ENCODE measurements at regions not wholly inside any gene's neighbourhood (a gene's known extent, or its start where the extent isn't known, plus 50 kb on each side); places are given as distances from the start of the nearest gene placed in this dataset.

- Histone ChIP-seq H3K27me3 (ENCODE audit: insufficient read depth, low read depth, severe bottlenecking) (no peaks in the 10 kb centered on the region), H3K9me3 (ENCODE audit: severe bottlenecking) (peaks cover 9% of the 10 kb centered on the region), H3K27ac (no peak overlapping the region), H3K4me3 (ENCODE audit: low read depth, low read length) (no peak overlapping the region), H3K36me3 (no peaks in the 10 kb centered on the region)
- no peak for TF ChIP-seq CTCF (IDR thresholded peaks at IDR 0.05; ENCODE audit: low read depth, low read length)
- DNase-seq = no peak
These were observed 344.0 kb downstream of the HLX start for GRCh38 chr1:221223281-221223680.

DNA sequence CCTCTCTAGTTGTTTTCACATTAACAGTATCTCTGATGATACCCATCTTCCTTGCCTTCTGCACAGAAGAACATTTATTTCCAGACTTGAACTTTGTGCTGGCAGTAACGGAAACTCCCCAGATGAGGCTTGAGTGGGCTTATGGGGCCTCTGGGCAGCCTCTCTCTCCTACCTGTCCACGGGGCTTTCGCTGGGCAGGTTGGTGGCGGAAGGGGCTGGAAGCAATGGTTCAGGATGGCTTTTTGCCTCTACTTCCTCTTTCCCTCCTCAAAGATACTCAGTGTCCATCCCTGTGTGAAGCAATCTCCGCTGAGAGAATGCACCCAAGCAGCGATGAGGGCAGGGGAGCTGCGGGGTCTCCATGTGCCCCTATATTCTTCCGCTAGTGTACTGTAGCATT is 348.2 kb downstream of the HLX start:
- H3K36me3 ChIP-seq = no peaks in the 10 kb centered on the region
- H3K27ac ChIP-seq = no peak overlapping the region
- peaks cover 9% of the 10 kb centered on the region for H3K9me3 ChIP-seq (ENCODE audit: severe bottlenecking)
- no peaks in the 10 kb centered on the region for H3K27me3 ChIP-seq (ENCODE audit: insufficient read depth, low read depth, severe bottlenecking)
- no peak for DNase-seq
- H3K4me3 ChIP-seq (ENCODE audit: low read depth, low read length) = no peak overlapping the region
- TF ChIP-seq CTCF (IDR thresholded peaks at IDR 0.05; ENCODE audit: low read depth, low read length) = no peak

GRCh38 chr1:221227872-221228337 is 348.7 kb downstream of the HLX start:
- Histone ChIP-seq H3K27ac (no peak overlapping the region), H3K4me3 (ENCODE audit: low read depth, low read length) (no peak overlapping the region), H3K27me3 (ENCODE audit: insufficient read depth, low read depth, severe bottlenecking) (no peaks in the 10 kb centered on the region), H3K36me3 (no peaks in the 10 kb centered on the region), H3K9me3 (ENCODE audit: severe bottlenecking) (peaks cover 5% of the 10 kb centered on the region)
- no peak for TF ChIP-seq CTCF (IDR thresholded peaks at IDR 0.05; ENCODE audit: low read depth, low read length)
- no peak for DNase-seq

- TF ChIP-seq CTCF (IDR thresholded peaks at IDR 0.05; ENCODE audit: low read depth, low read length) = no peak
- Histone ChIP-seq H3K9me3 (ENCODE audit: severe bottlenecking) (peaks cover 3% of the 10 kb centered on the region), H3K27ac (no peak overlapping the region), H3K27me3 (ENCODE audit: insufficient read depth, low read depth, severe bottlenecking) (no peaks in the 10 kb centered on the region), H3K36me3 (no peaks in the 10 kb centered on the region), H3K4me3 (ENCODE audit: low read depth, low read length) (no peak overlapping the region)
- DNase-seq = no peak
These were observed 349.4 kb downstream of the HLX start for GRCh38 chr1:221228594-221228993.

DNA sequence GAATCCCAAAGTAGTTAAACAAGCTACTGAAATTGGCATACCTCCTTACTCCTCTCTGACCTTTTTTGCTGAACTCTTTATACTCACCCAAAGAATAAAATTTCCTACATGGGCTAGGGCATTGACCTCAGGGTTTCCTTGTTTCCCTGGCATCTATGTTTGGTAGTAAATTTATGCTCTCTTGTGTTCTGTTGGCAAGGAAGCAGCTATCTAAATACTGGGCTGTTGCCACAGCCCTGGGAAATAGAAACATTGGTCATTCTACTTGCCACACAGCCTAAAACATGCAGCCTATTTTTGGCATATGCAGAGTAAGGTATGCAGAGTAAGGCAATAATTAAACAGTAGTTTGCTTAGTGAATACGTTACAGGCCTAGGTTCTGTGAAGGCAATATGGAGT is 351.4 kb downstream of the HLX start:
- TF ChIP-seq CTCF (IDR thresholded peaks at IDR 0.05; ENCODE audit: low read depth, low read length) = no peak
- no peak for DNase-seq
- H3K9me3 ChIP-seq (ENCODE audit: severe bottlenecking) = no peaks in the 10 kb centered on the region
- no peaks in the 10 kb centered on the region for H3K27me3 ChIP-seq (ENCODE audit: insufficient read depth, low read depth, severe bottlenecking)
- no peak overlapping the region for H3K4me3 ChIP-seq (ENCODE audit: low read depth, low read length)
- no peak overlapping the region for H3K27ac ChIP-seq
- H3K36me3 ChIP-seq = no peaks in the 10 kb centered on the region

GRCh38 chr1:221234791-221235190 is 355.5 kb downstream of the HLX start:
- no peaks in the 10 kb centered on the region for H3K36me3 ChIP-seq

More at GRCh38 chr1:221234791-221235190, 355.5 kb downstream of the HLX start:
- TF ChIP-seq CTCF (IDR thresholded peaks at IDR 0.05; ENCODE audit: low read depth, low read length) = no peak
- Histone ChIP-seq H3K9me3 (ENCODE audit: severe bottlenecking) (no peaks in the 10 kb centered on the region), H3K27ac (no peak overlapping the region), H3K4me3 (ENCODE audit: low read depth, low read length) (no peak overlapping the region), H3K27me3 (ENCODE audit: insufficient read depth, low read depth, severe bottlenecking) (no peaks in the 10 kb centered on the region)
- DNase-seq = no peak
